Stomach (tissue), 4 donors: ENCODE measurements at regions not wholly inside any gene's neighbourhood (a gene's known extent, or its start where the extent isn't known, plus 50 kb on each side); places are given as distances from the start of the nearest gene placed in this dataset.

Source experiments
- EP300 ChIP-seq: sonication (generic); formaldehyde crosslinking; IDR thresholded peaks from one replicate; pipeline ENCODE4 v1.6.1; 2017; ENCODE audit warnings: antibody characterized with exemption
- POLR2A ChIP-seq, 4 donors: fragments of 450-650 bp; IDR thresholded peaks; one replicate each; pipeline ENCODE4 v1.6.1; 2016; ENCODE audit warnings: antibody characterized with exemption in 4 of 4, control low read depth in 2 of 4, mild to moderate bottlenecking in 1 of 4, moderate library complexity in 1 of 4
- POLR2AphosphoS5 ChIP-seq, 3 donors: sonication (generic); formaldehyde crosslinking; IDR thresholded peaks; one replicate each; pipeline ENCODE4 v1.6.1; 2016; ENCODE audit warnings: antibody characterized with exemption in 3 of 3
- TF ChIP-seq, protein P1 (sequence below), 7 experiments: fragments of 450-650 bp in 4 of 7; fragments of 200-600 bp in 3 of 7; sonication (generic) in 3 of 7; IDR thresholded peaks; one replicate each; pipeline ENCODE4 v1.5.1; 2016 to 2019; ENCODE audit warnings: antibody characterized with exemption in 7 of 7, control low read depth in 2 of 7, mild to moderate bottlenecking in 1 of 7

DNA sequence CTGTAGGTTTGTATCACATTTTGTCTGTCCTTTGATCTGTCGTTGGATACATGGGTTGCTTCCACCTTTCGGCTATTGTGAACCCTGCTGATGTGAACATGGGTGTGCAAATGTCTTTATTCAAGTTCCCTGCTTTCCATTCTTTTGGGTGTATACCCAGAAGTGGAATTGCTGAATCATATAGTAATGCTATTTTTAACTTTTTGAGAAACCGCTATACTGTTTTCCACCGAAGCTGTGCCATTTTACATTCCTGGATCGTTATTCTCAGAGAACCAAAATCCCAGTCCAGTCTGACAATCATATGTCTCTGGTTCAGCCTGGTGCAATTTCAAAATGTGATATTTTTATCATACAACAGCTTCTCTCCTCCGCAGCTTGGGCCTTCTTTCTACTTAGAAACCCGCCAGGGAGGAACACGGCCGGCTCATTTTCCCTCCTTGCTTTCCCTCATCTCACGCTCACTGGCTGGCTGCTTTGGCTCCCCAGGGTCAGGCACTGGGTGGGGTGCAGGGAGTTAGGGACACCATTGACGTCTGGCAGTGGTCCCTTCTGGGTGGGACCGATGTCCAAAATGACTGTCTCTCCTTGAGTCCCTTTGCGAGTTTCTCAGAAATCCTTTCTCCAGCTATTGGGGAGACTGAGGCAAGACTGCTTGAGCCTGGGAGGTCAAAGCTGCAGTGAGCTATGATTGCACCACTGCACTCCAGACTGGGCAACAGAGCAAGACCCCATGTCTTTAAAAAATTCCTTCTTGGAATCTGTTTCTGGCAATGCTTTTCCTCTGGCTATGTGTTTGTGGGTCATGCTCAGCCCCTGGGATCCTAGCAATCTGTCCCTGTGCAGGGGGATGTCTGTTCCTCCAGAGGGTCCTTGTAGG lies 73.5 kb upstream of the AKT3 start:
- TF ChIP-seq, protein P1, sequence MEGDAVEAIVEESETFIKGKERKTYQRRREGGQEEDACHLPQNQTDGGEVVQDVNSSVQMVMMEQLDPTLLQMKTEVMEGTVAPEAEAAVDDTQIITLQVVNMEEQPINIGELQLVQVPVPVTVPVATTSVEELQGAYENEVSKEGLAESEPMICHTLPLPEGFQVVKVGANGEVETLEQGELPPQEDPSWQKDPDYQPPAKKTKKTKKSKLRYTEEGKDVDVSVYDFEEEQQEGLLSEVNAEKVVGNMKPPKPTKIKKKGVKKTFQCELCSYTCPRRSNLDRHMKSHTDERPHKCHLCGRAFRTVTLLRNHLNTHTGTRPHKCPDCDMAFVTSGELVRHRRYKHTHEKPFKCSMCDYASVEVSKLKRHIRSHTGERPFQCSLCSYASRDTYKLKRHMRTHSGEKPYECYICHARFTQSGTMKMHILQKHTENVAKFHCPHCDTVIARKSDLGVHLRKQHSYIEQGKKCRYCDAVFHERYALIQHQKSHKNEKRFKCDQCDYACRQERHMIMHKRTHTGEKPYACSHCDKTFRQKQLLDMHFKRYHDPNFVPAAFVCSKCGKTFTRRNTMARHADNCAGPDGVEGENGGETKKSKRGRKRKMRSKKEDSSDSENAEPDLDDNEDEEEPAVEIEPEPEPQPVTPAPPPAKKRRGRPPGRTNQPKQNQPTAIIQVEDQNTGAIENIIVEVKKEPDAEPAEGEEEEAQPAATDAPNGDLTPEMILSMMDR (IDR thresholded peaks at IDR 0.05), result no peak
- TF ChIP-seq POLR2A (IDR thresholded peaks at IDR 0.05) (no peak), POLR2AphosphoS5 (IDR thresholded peaks at IDR 0.05) (no peak), EP300 (no peak)
